Aorta (tissue), 5 donors: ENCODE measurements at regions not wholly inside any gene's neighbourhood (a gene's known extent, or its start where the extent isn't known, plus 50 kb on each side); places are given as distances from the start of the nearest gene placed in this dataset.
A peak's percentile ranks its signal among the peaks of the same experiment; 100 is the strongest.

Source experiments
- ATAC-seq: fragments of 200-7000 bp; cut with Tn5 transposase; one replicate; pipeline ENCODE4 v1.9.1; 2022; ENCODE audit warnings: moderate library complexity; ENCODE audit not compliant: low FRiP score
- DNase-seq, 2 donors: peaks; one replicate each; pipeline ENCODE4 v3.0.0-alpha.2; 2020
- H3K27ac ChIP-seq, 2 donors: one replicate each; pipeline ENCODE4 v1.5.1; 2013; ENCODE audit warnings: low read length in 2 of 2, mild to moderate bottlenecking in 2 of 2, moderate library complexity in 2 of 2, control low read depth in 1 of 2, inconsistent platforms in 1 of 2, low read depth in 1 of 2
- H3K27me3 ChIP-seq, 2 donors: one replicate each; pipeline ENCODE4 v1.6.1; 2013; ENCODE audit warnings: control low read depth in 1 of 2, low read length in 1 of 2, mild to moderate bottlenecking in 1 of 2, moderate library complexity in 1 of 2; ENCODE audit not compliant: insufficient read depth in 2 of 2, control insufficient read depth in 1 of 2
- H3K36me3 ChIP-seq, 2 donors: one replicate each; pipeline ENCODE4 v1.6.1; 2013; ENCODE audit warnings: control low read depth in 1 of 2, low read length in 1 of 2, mild to moderate bottlenecking in 1 of 2; ENCODE audit not compliant: insufficient read depth in 2 of 2, control insufficient read depth in 1 of 2
- H3K4me1 ChIP-seq, 2 donors: one replicate each; pipeline ENCODE4 v1.6.1; 2013; ENCODE audit warnings: low read length in 2 of 2, control low read depth in 1 of 2, mild to moderate bottlenecking in 1 of 2, moderate library complexity in 1 of 2; ENCODE audit not compliant: insufficient read depth in 2 of 2, control insufficient read depth in 1 of 2
- H3K4me3 ChIP-seq, 2 donors: one replicate each; pipeline ENCODE4 v1.5.1; 2013; ENCODE audit warnings: low read length in 2 of 2, control low read depth in 1 of 2, mild to moderate bottlenecking in 1 of 2
- H3K9me3 ChIP-seq: one replicate; pipeline ENCODE4 v1.6.1; 2013; ENCODE audit warnings: mild to moderate bottlenecking, low read length; ENCODE audit not compliant: control insufficient read depth
- WGBS, 2 donors: extraction: QIAGEN DNeasy Blood & Tissue Kit; methylation state at CpG; one replicate each; pipeline ENCODE4 v1.1.7; 2013; 5-methylcytosine and 5-hydroxymethylcytosine counted together
- intact Hi-C, 2 donors: fragments of 100-400 bp; cut with DNase I; formaldehyde crosslinking; loops; one replicate each; pipeline versions ENCODE4 v1.14.2 to v1.15.0; 2022
- donor health status: healthy with polysubstance abuse.
- donor health status: Bipolar disorder and iron deficiency.
- donor health status: DM: no; HTN: no; CAD: no.
- donor health status: DM: no; HTN: no; CAD: no.
- donor health status: DM: yes; HTN: yes; CAD: no.

DNA sequence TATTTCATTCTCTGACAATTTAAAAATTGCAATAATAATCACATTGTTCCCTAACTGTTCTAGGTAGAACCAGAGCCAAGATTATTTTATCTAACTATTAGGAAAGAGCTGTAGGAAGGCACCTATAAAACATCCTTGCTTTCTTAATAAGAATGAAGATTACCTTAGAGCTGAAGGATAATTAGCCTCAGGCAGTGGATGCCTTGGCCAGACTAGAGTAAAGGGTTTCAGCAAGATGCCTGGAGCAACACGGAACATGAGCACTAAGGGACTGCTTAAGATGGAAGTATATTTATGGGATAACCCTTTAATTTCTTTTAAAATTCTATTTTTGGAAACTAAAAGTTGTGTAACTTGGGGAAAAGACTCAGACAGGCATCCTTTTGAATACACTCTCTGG lies 456.6 kb upstream of the RBMS3 start:
- Histone ChIP-seq H3K27me3 (no peaks in the 10 kb centered on the region), H3K4me1 (no peaks in the 10 kb centered on the region), H3K27ac (no peak overlapping the region), H3K36me3 (no peaks in the 10 kb centered on the region), H3K9me3 (no peaks in the 10 kb centered on the region), H3K4me3 (no peak overlapping the region)
- ATAC-seq (no peak), DNase-seq (no peak)
- WGBS, 2 donors: 30 to 35% methylated on average over 1 of the region's 1 CpG
- intact Hi-C loops: no loop called here

- intact Hi-C loops: no loop called here
- no peak overlapping the region for H3K27ac ChIP-seq
- H3K4me3 ChIP-seq: no peak overlapping the region
These were observed 454.0 kb upstream of the RBMS3 start for GRCh38 chr3:28826840-28827239.

DNA sequence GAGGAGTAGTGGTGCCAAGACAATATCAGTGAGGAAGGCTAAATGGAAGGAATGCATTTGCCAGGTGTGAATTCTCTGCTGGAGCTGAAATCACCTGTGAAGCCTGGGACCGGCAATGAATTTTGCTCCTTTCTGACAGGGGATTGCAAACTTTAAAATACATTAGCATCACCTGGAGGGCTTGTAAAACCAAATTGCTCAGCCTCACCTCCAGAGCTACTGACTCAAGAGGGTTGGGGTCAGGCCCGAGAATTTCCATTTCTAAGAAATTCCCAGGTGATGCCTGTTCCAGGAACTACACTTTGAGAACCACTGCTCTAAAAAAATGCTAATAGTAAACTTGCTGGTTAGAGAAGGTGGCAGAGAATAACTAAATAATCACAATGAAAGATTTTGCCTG lies 445.6 kb upstream of the RBMS3 start:
- no peaks in the 10 kb centered on the region for H3K36me3 ChIP-seq
- H3K9me3 ChIP-seq: no peaks in the 10 kb centered on the region
- intact Hi-C loops: no loop called here
- no peak overlapping the region for H3K27ac ChIP-seq
- DNase-seq (no peak), ATAC-seq (no peak)
- 55 to 73% methylated on average over 2 of the region's 2 CpGs for WGBS, 2 donors
- H3K27me3 ChIP-seq: no peaks in the 10 kb centered on the region
- H3K4me3 ChIP-seq: no peak overlapping the region
- H3K4me1 ChIP-seq: no peaks in the 10 kb centered on the region

More at GRCh38 chr3:28826840-28827239, 454.0 kb upstream of the RBMS3 start:
- no peaks in the 10 kb centered on the region for H3K4me1 ChIP-seq
- H3K27me3 ChIP-seq: no peaks in the 10 kb centered on the region
- DNase-seq: no peak
- no peaks in the 10 kb centered on the region for H3K9me3 ChIP-seq
- no peaks in the 10 kb centered on the region for H3K36me3 ChIP-seq
- no peak for ATAC-seq

DNA sequence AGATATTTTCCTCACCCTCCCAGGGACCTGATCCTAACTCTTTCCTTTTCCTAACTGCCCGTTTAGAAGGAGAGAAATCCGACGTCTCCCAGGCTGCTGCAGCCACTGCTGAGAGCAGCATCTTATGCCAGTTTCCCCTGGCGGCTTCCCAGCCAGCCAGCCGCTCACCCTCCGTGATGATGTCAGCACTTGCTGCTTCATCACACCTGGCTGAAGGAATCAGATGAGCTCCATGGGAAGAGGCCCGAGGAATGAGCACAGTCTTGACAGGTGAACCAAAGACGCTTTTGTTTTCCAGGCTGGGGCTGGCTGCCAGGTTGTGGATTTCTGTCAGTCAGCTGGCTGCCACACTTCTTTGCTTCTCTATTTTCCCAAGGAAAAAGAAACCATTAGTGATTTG lies 445.1 kb upstream of the RBMS3 start:
- DNase-seq: peak; percentile 57 to 77
- peak overlapping the region; percentile 1 to 36 for H3K4me3 ChIP-seq
- no peaks in the 10 kb centered on the region for H3K36me3 ChIP-seq
- H3K4me1 ChIP-seq: no peaks in the 10 kb centered on the region
- no peaks in the 10 kb centered on the region for H3K9me3 ChIP-seq
- ATAC-seq: peak; percentile 38
- 1 to 5% methylated on average over 8 of the region's 8 CpGs for WGBS, 2 donors
- H3K27me3 ChIP-seq: no peaks in the 10 kb centered on the region
- intact Hi-C loops: no loop called here
- no peak overlapping the region for H3K27ac ChIP-seq

GRCh38 chr3:28836199-28836598 lies 444.7 kb upstream of the RBMS3 start:
- Histone ChIP-seq H3K4me1 (no peaks in the 10 kb centered on the region), H3K27ac (no peak overlapping the region), H3K9me3 (no peaks in the 10 kb centered on the region), H3K4me3 (no peak overlapping the region), H3K27me3 (no peaks in the 10 kb centered on the region), H3K36me3 (no peaks in the 10 kb centered on the region)
- DNase-seq (no peak), ATAC-seq (no peak)
- intact Hi-C loops: no loop called here
- WGBS, 2 donors: 71 to 74% methylated on average over 2 of the region's 2 CpGs

DNA sequence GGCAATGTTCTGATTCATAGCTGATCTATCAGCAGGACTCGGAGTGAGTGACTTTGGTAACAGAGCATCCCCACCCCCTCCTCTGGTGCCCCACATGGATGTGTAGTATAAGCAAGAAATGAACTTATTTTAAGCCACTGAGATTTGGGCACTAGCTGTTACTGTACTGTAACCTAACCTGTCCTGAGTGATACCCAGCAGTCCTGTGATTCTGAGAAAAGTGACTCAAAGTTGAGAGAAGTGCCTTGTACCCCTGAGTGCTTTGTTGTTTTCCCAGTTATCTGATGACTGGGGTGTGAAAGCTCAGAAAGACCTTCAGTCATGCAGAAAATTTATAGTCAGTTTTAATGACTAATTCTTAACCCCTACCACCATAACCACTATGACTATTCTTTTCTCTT lies 439.9 kb upstream of the RBMS3 start:
- intact Hi-C loops: no loop called here
- H3K4me3 ChIP-seq: no peak overlapping the region

GRCh38 chr3:28841441-28841840 lies 439.4 kb upstream of the RBMS3 start:
- WGBS, 2 donors: 77 to 98% methylated on average over 2 of the region's 2 CpGs
- H3K4me1 ChIP-seq: no peaks in the 10 kb centered on the region
- no peaks in the 10 kb centered on the region for H3K36me3 ChIP-seq
- H3K27ac ChIP-seq: no peak overlapping the region
- intact Hi-C loops: no loop called here
- DNase-seq (no peak), ATAC-seq (no peak)
- H3K4me3 ChIP-seq: no peak overlapping the region
- H3K9me3 ChIP-seq: no peaks in the 10 kb centered on the region
- H3K27me3 ChIP-seq: no peaks in the 10 kb centered on the region

More for the DNA sequence above, 439.9 kb upstream of the RBMS3 start:
- Histone ChIP-seq H3K9me3 (no peaks in the 10 kb centered on the region), H3K27ac (no peak overlapping the region), H3K4me1 (no peaks in the 10 kb centered on the region), H3K27me3 (no peaks in the 10 kb centered on the region), H3K36me3 (no peaks in the 10 kb centered on the region)
- ATAC-seq (no peak), DNase-seq (no peak)
- 92 to 94% methylated on average over 1 of the region's 1 CpG for WGBS, 2 donors

GRCh38 chr3:28844298-28845005 lies 436.4 kb upstream of the RBMS3 start:
- H3K9me3 ChIP-seq: no peaks in the 10 kb centered on the region
- H3K4me1 ChIP-seq: no peaks in the 10 kb centered on the region
- H3K27ac ChIP-seq: no peak overlapping the region
- H3K27me3 ChIP-seq: no peaks in the 10 kb centered on the region
- intact Hi-C loops: no loop called here
- ATAC-seq (no peak), DNase-seq (no peak)
- 92 to 95% methylated on average over 12 of the region's 12 CpGs for WGBS, 2 donors
- H3K36me3 ChIP-seq: no peaks in the 10 kb centered on the region
- H3K4me3 ChIP-seq: no peak overlapping the region

DNA sequence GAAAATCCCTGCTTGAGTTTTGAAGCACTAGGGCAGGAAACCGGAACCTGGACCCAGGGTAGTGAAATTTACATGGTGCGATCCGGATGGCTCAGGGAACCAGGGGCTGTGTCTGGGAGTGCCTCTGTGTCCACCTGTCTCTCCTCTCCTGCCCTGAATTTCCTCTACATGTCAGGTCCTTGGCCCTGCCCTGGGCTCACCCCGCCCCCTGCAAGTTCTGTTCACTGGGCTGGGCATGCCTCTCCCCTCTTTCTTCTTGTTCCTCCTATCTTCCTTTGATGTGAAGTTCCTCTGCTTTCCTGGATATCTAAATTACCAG lies 435.9 kb upstream of the RBMS3 start:
- DNase-seq (no peak), ATAC-seq (no peak)
- H3K4me1 ChIP-seq: no peaks in the 10 kb centered on the region
- 97 to 98% methylated on average over 4 of the region's 4 CpGs for WGBS, 2 donors
- H3K27ac ChIP-seq: no peak overlapping the region
- H3K4me3 ChIP-seq: no peak overlapping the region
- no peaks in the 10 kb centered on the region for H3K9me3 ChIP-seq
- no peaks in the 10 kb centered on the region for H3K36me3 ChIP-seq
- H3K27me3 ChIP-seq: no peaks in the 10 kb centered on the region
- intact Hi-C loops: no loop called here
